LNCAP (cell line): ENCODE measurements at regions not wholly inside any gene's neighbourhood (a gene's known extent, or its start where the extent isn't known, plus 50 kb on each side); places are given as distances from the start of the nearest gene placed in this dataset.

Source experiments
- CTCF ChIP-seq: fragments of 450-650 bp; IDR thresholded peaks from 2 replicates; pipeline ENCODE4 v1.5.1; 2017; ENCODE audit warnings: mild to moderate bottlenecking

- no peak for TF ChIP-seq CTCF
Measured at GRCh38 chr22:49023879-49024774, 803.5 kb downstream of the BRD1 start.

GRCh38 chr22:49023161-49023878, 804.4 kb downstream of the BRD1 start:
- TF ChIP-seq CTCF = no peak

- no peak for TF ChIP-seq CTCF
Measured at GRCh38 chr22:49022816-49023160, 804.9 kb downstream of the BRD1 start.

- no peak for TF ChIP-seq CTCF
Measured at GRCh38 chr22:49021926-49022815, 805.5 kb downstream of the BRD1 start.

GRCh38 chr22:49021131-49021925, 806.3 kb downstream of the BRD1 start:
- TF ChIP-seq CTCF = no peak

GRCh38 chr22:49019737-49020713, 807.6 kb downstream of the BRD1 start:
- no peak for TF ChIP-seq CTCF
